SK-N-SH treated with all-trans-retinoic acid at 6 μM for 48 hours (cell line): ENCODE measurements at regions not wholly inside any gene's neighbourhood (a gene's known extent, or its start where the extent isn't known, plus 50 kb on each side); places are given as distances from the start of the nearest gene placed in this dataset.

Experiments
- ATAC-seq: fragments of 200-7000 bp; cut with Tn5 transposase; 3 replicates; pipeline ENCODE4 v1.9.1; 2020; ENCODE audit warnings: mild to moderate bottlenecking, moderate library complexity
- ARNTL ChIP-seq: fragments of 450-650 bp; formaldehyde crosslinking; IDR thresholded peaks from 2 replicates; pipeline ENCODE4 v1.5.0; 2020; ENCODE audit warnings: low read depth, mild to moderate bottlenecking, moderate library complexity, borderline replicate concordance
- BACH2 ChIP-seq: fragments of 250-450 bp; sonication (Bioruptor Pico); IDR thresholded peaks from 2 replicates; pipeline ENCODE4 v1.9.0; 2021; ENCODE audit warnings: mild to moderate bottlenecking, borderline replicate concordance
- CREB5 ChIP-seq: fragments of 250-450 bp; sonication (Bioruptor Pico); IDR thresholded peaks from 2 replicates; pipeline ENCODE4 v1.5.1; 2020; ENCODE audit warnings: low read depth, mild to moderate bottlenecking, moderate library complexity
- CSDC2 ChIP-seq: fragments of 250-450 bp; sonication (Bioruptor Pico); IDR thresholded peaks from 2 replicates; pipeline ENCODE4 v1.5.0; 2020; ENCODE audit warnings: mild to moderate bottlenecking, moderate library complexity
- CSRNP3 ChIP-seq: fragments of 250-450 bp; sonication (Bioruptor Pico); IDR thresholded peaks from 2 replicates; pipeline ENCODE4 v1.5.1; 2021; ENCODE audit warnings: mild to moderate bottlenecking, moderate library complexity
- GLIS3 ChIP-seq: fragments of 250-450 bp; sonication (Bioruptor Pico); IDR thresholded peaks from 2 replicates; pipeline ENCODE4 v1.5.0; 2020; ENCODE audit warnings: mild to moderate bottlenecking, moderate library complexity
- ISL1 ChIP-seq: fragments of 250-450 bp; sonication (Bioruptor Pico); IDR thresholded peaks from 2 replicates; pipeline ENCODE4 v2.1.2; 2022; ENCODE audit warnings: mild to moderate bottlenecking, moderate library complexity
- OSR1 ChIP-seq: fragments of 250-450 bp; sonication (Bioruptor Pico); IDR thresholded peaks from 2 replicates; pipeline ENCODE4 v1.8.0; 2022; ENCODE audit warnings: moderate library complexity, mild to moderate bottlenecking, inconsistent platforms
- PATZ1 ChIP-seq: fragments of 250-450 bp; sonication (Bioruptor Pico); IDR thresholded peaks from 2 replicates; pipeline ENCODE4 v1.8.0; 2020; ENCODE audit warnings: mild to moderate bottlenecking, moderate library complexity, borderline replicate concordance
- POU6F1 ChIP-seq: fragments of 250-450 bp; sonication (Bioruptor Pico); IDR thresholded peaks from 2 replicates; pipeline ENCODE4 v1.8.0; 2021; ENCODE audit warnings: low read depth, mild to moderate bottlenecking, moderate library complexity, borderline replicate concordance
- PPARA ChIP-seq: fragments of 250-450 bp; sonication (Bioruptor Pico); IDR thresholded peaks from 2 replicates; pipeline ENCODE4 v1.5.0; 2020; ENCODE audit warnings: mild to moderate bottlenecking, borderline replicate concordance
- RARB ChIP-seq: fragments of 250-450 bp; sonication (Bioruptor Pico); IDR thresholded peaks from 2 replicates; pipeline ENCODE4 v1.8.0; 2021; ENCODE audit warnings: mild to moderate bottlenecking, moderate library complexity
- TCF4 ChIP-seq: fragments of 250-450 bp; sonication (Bioruptor Pico); IDR thresholded peaks from 2 replicates; pipeline ENCODE4 v1.8.0; 2021; ENCODE audit warnings: mild to moderate bottlenecking, moderate library complexity, borderline replicate concordance
- TOX ChIP-seq: fragments of 250-450 bp; sonication (Bioruptor Pico); IDR thresholded peaks from 2 replicates; pipeline ENCODE4 v1.8.0; 2021; ENCODE audit warnings: mild to moderate bottlenecking, moderate library complexity, borderline replicate concordance
- TSHZ2 ChIP-seq: fragments of 250-450 bp; sonication (Bioruptor Pico); IDR thresholded peaks from 2 replicates; pipeline ENCODE4 v1.5.0; 2020; ENCODE audit warnings: mild to moderate bottlenecking, moderate library complexity
- ZFP3 ChIP-seq: fragments of 250-450 bp; sonication (Bioruptor Pico); IDR thresholded peaks from 2 replicates; pipeline ENCODE4 v1.5.0; 2020; ENCODE audit warnings: mild to moderate bottlenecking, moderate library complexity
- ZFP30 ChIP-seq: fragments of 450-650 bp; formaldehyde crosslinking; IDR thresholded peaks from 2 replicates; pipeline ENCODE4 v1.5.0; 2022; ENCODE audit warnings: mild to moderate bottlenecking, moderate library complexity
- ZNF565 ChIP-seq: fragments of 450-650 bp; formaldehyde crosslinking; conservative IDR thresholded peaks from 2 replicates; pipeline ENCODE4 v1.5.0; 2020; ENCODE audit warnings: low read depth, mild to moderate bottlenecking, moderate library complexity
- ZNF70 ChIP-seq: fragments of 450-650 bp; formaldehyde crosslinking; IDR thresholded peaks from 2 replicates; pipeline ENCODE4 v1.5.0; 2020; ENCODE audit warnings: mild to moderate bottlenecking, moderate library complexity
- ZNF8 ChIP-seq: fragments of 450-650 bp; formaldehyde crosslinking; IDR thresholded peaks from 2 replicates; pipeline ENCODE4 v1.5.0; 2020; ENCODE audit warnings: mild to moderate bottlenecking, moderate library complexity

- TF ChIP-seq ARNTL (CRISPR knock-in tag) = no peak
- TF ChIP-seq ZFP30 = no peak
- no peak for TF ChIP-seq ZNF565
- no peak for ATAC-seq
Measured at GRCh38 chr14:104446611-104447010, 133.0 kb upstream of the C14orf180 start.

- ATAC-seq = no peak
- TF ChIP-seq ZFP3 (CRISPR knock-in tag) = no peak
- no peak for TF ChIP-seq ZNF8 (CRISPR knock-in tag)
- TF ChIP-seq ZNF70 (CRISPR knock-in tag) = no peak
- no peak for TF ChIP-seq CREB5
- no peak for TF ChIP-seq ZNF565
- TF ChIP-seq GLIS3 (CRISPR knock-in tag) = no peak
- TF ChIP-seq TCF4 (CRISPR knock-in tag) = no peak
- TF ChIP-seq PATZ1 (CRISPR knock-in tag) = no peak
- no peak for TF ChIP-seq RARB (CRISPR knock-in tag)
- TF ChIP-seq ZFP30 = no peak
- TF ChIP-seq ARNTL (CRISPR knock-in tag) = no peak
- TF ChIP-seq CSDC2 (CRISPR knock-in tag) = no peak
- no peak for TF ChIP-seq CSRNP3 (CRISPR knock-in tag)
- TF ChIP-seq ISL1 = no peak
- TF ChIP-seq POU6F1 (CRISPR knock-in tag) = no peak
- no peak for TF ChIP-seq BACH2 (CRISPR knock-in tag)
Measured at GRCh38 chr14:104447750-104448149, 131.8 kb upstream of the C14orf180 start.

- no peak for ATAC-seq
- TF ChIP-seq OSR1 (CRISPR knock-in tag) = no peak
- no peak for TF ChIP-seq CREB5
- TF ChIP-seq ZNF8 (CRISPR knock-in tag) = no peak
- no peak for TF ChIP-seq TSHZ2 (CRISPR knock-in tag)
- TF ChIP-seq TOX (CRISPR knock-in tag) = no peak
- TF ChIP-seq PATZ1 (CRISPR knock-in tag) = no peak
- TF ChIP-seq PPARA (CRISPR knock-in tag) = no peak
- TF ChIP-seq ZFP3 (CRISPR knock-in tag) = no peak
- no peak for TF ChIP-seq ZNF70 (CRISPR knock-in tag)
Measured at GRCh38 chr14:104448321-104448720, 131.2 kb upstream of the C14orf180 start.
